DMS79 (cell line): ENCODE measurements at regions not wholly inside any gene's neighbourhood (a gene's known extent, or its start where the extent isn't known, plus 50 kb on each side); places are given as distances from the start of the nearest gene placed in this dataset.
"Not testable (repeated sequence)": the region's sequence is repeated elsewhere in the genome, so short reads cannot be mapped to it uniquely, and the experiment has no call there.

Experiments
- DNase-seq: peaks from one replicate; lab custom pipeline; 2025; lab: John Stamatoyannopoulos, UW

- no peak for DNase-seq
Measured at GRCh38 chr3:106348139-106348690, 479.4 kb upstream of the CBLB start.

- DNase-seq: no peak
Measured at GRCh38 chr3:106349191-106349881, 480.5 kb upstream of the CBLB start.

GRCh38 chr3:106355873-106356272, 487.1 kb upstream of the CBLB start:
- no peak for DNase-seq

- no peak for DNase-seq
Measured at GRCh38 chr3:106359692-106360091, 490.9 kb upstream of the CBLB start.

GRCh38 chr3:106360901-106361300, 492.1 kb upstream of the CBLB start:
- DNase-seq: not testable (repeated sequence)

GRCh38 chr3:106364477-106364876, 495.7 kb upstream of the CBLB start:
- DNase-seq: no peak

- DNase-seq: no peak
Measured at GRCh38 chr3:106365061-106365691, 496.4 kb upstream of the CBLB start.

- DNase-seq: no peak
Measured at GRCh38 chr3:106366352-106366751, 497.5 kb upstream of the CBLB start.

GRCh38 chr3:106367496-106367895, 498.7 kb upstream of the CBLB start:
- no peak for DNase-seq

- no peak for DNase-seq
Measured at GRCh38 chr3:106371221-106371970, 502.6 kb upstream of the CBLB start.

GRCh38 chr3:106371971-106372805, 503.4 kb upstream of the CBLB start:
- DNase-seq: no peak

GRCh38 chr3:106372806-106373190, 504.0 kb upstream of the CBLB start:
- DNase-seq: no peak

GRCh38 chr3:106376016-106376570, 507.3 kb upstream of the CBLB start:
- DNase-seq: no peak

GRCh38 chr3:106379251-106379750, 510.5 kb upstream of the CBLB start:
- no peak for DNase-seq

- DNase-seq: no peak
Measured at GRCh38 chr3:106380232-106380631, 511.4 kb upstream of the CBLB start.

GRCh38 chr3:106381286-106381938, 512.6 kb upstream of the CBLB start:
- DNase-seq: no peak

GRCh38 chr3:106381939-106382335, 513.1 kb upstream of the CBLB start:
- DNase-seq: no peak

GRCh38 chr3:106386050-106386449, 517.2 kb upstream of the CBLB start:
- DNase-seq: no peak

GRCh38 chr3:106392915-106393314, 524.1 kb upstream of the CBLB start:
- DNase-seq: no peak

- no peak for DNase-seq
Measured at GRCh38 chr3:106397006-106397405, 528.2 kb upstream of the CBLB start.
